ENCODE measurements at regions not wholly inside any gene's neighbourhood (a gene's known extent, or its start where the extent isn't known, plus 50 kb on each side); places are given as distances from the start of the nearest gene placed in this dataset.

- H3K27ac ChIP-seq, result peak overlapping the region; percentile 52; the same call in 1 of the 2 replicates
- TF ChIP-seq, protein P1, sequence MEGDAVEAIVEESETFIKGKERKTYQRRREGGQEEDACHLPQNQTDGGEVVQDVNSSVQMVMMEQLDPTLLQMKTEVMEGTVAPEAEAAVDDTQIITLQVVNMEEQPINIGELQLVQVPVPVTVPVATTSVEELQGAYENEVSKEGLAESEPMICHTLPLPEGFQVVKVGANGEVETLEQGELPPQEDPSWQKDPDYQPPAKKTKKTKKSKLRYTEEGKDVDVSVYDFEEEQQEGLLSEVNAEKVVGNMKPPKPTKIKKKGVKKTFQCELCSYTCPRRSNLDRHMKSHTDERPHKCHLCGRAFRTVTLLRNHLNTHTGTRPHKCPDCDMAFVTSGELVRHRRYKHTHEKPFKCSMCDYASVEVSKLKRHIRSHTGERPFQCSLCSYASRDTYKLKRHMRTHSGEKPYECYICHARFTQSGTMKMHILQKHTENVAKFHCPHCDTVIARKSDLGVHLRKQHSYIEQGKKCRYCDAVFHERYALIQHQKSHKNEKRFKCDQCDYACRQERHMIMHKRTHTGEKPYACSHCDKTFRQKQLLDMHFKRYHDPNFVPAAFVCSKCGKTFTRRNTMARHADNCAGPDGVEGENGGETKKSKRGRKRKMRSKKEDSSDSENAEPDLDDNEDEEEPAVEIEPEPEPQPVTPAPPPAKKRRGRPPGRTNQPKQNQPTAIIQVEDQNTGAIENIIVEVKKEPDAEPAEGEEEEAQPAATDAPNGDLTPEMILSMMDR (conservative IDR thresholded peaks at IDR 0.05), result peak; percentile 100
Measured at GRCh38 chr9:135412315-135413085, 67.1 kb upstream of the PPP1R26 start.

DNA sequence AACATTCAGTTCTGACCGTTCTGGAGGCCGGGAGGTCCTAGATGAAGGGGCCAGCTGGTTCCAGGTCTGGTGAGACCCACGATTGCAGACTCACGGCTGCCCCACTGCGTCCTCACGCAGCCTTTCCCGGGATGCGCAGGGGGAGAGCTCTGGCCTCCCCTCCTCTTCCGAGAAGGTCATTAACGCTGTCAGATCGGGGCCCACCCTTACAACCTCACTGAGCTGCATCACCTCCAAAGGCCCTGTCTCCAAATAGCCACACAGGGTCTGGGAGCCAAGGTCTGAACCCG is 66.6 kb upstream of the PPP1R26 start:
- TF ChIP-seq, protein P1 (conservative IDR thresholded peaks at IDR 0.05), result no peak

GRCh38 chr9:135413461-135413860 is 66.1 kb upstream of the PPP1R26 start:
- TF ChIP-seq, protein P1 (conservative IDR thresholded peaks at IDR 0.05), result no peak
- peak overlapping the region; percentile 52; the same call in 1 of the 2 replicates for H3K27ac ChIP-seq

More for the DNA sequence above, 66.6 kb upstream of the PPP1R26 start:
- H3K27ac ChIP-seq, result peak overlapping the region; percentile 52; the same call in 1 of the 2 replicates

DNA sequence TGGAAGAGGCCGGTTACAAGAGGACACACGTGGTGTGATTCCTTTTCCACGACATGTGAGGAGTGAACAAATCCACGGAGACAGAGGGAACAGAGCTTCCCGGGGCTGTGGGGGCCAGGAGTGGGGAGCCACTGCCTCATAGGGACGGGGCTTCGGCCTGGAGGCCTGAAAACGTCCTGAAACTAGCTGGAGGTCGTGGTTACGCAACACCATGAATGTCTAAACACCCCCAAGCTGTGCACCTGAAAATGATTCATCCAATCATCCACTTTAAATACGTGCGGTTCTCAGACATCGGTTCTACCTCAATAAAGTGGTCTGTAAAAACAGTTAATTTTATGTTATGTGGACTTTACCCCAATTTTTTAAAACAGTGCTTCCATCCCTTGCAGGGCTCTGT is 65.3 kb upstream of the PPP1R26 start:
- TF ChIP-seq, protein P1 (conservative IDR thresholded peaks at IDR 0.05), result no peak

GRCh38 chr9:135415586-135415985 is 64.0 kb upstream of the PPP1R26 start:
- TF ChIP-seq, protein P1 (conservative IDR thresholded peaks at IDR 0.05), result no peak
- no peak overlapping the region for H3K27ac ChIP-seq

More for the DNA sequence above, 65.3 kb upstream of the PPP1R26 start:
- no peak overlapping the region for H3K27ac ChIP-seq

DNA sequence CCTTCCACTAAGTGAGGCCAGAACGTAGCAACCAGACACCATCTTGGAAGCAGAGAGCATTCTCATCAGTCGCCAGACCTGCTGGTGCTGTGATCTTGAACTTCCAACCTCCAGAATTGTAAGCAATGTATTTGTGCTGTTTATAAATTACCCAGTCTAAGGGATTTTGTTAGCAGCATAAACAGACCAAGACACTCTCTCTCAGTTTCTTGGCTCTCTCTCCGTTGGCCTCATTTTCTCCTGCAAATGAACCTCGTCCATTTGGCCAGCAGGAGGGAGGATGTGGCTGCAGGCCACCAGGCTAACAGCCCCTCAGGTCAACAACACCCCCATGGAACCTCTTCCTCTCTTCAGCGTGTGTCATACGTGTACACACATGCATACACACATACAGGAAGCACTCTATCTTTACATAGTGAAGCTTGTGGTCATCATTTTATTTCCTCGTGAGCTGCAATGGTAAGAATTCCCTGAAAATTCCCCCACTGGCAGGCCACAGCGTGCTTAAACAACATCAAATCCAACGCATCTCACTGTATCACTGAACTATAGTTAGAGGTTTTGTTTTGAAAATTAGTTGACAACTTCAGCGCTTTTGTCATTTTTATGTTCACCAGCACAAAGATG is 62.8 kb upstream of the PPP1R26 start:
- H3K27ac ChIP-seq, result no peak overlapping the region
- TF ChIP-seq, protein P1 (conservative IDR thresholded peaks at IDR 0.05), result no peak

GRCh38 chr9:135418161-135418560 is 61.4 kb upstream of the PPP1R26 start:
- TF ChIP-seq, protein P1 (conservative IDR thresholded peaks at IDR 0.05), result no peak
- no peak overlapping the region for H3K27ac ChIP-seq

Measured in VCaP (cell line).